ENCODE measurements at regions not wholly inside any gene's neighbourhood (a gene's known extent, or its start where the extent isn't known, plus 50 kb on each side); places are given as distances from the start of the nearest gene placed in this dataset.

DNA sequence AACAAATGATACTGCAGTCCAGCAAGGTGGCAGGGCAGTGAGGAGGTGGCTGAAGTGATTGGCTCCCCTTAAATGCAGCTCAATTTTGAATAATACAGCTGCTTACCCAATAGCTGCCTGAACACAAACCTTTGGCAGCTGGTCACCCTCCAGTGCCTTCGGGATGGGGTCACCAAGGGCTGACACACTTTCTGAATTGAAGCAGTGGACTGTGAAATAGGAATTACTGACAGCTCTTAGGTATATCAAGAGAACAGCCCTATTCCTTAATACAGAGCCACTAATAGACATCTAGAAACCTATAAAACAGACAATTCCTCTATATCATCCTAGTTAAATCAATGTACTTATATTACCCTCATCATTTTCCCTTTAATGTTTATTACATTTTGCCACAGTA lies 474.2 kb upstream of the KIRREL3 start:
- intact Hi-C loops (cut with micrococcal nuclease), result no loop called here
- Mint-ChIP-seq H3K4me3 (no peak overlapping the region), H3K9me3 (no peaks in the 10 kb centered on the region), H3K4me1 (ENCODE audit: low read depth) (peaks cover 4% of the 10 kb centered on the region), H3K27ac (no peak overlapping the region), H3K36me3 (ENCODE audit: low read depth) (no peaks in the 10 kb centered on the region), H3K27me3 (ENCODE audit: insufficient read depth) (peaks cover 3% of the 10 kb centered on the region)
- no peak for DNase-seq (ENCODE audit: low spot score)

GRCh38 chr11:127472505-127472904 lies 471.9 kb upstream of the KIRREL3 start:
- Mint-ChIP-seq H3K36me3 (ENCODE audit: low read depth) (no peaks in the 10 kb centered on the region), H3K27ac (no peak overlapping the region), H3K27me3 (ENCODE audit: insufficient read depth) (no peaks in the 10 kb centered on the region), H3K4me1 (ENCODE audit: low read depth) (peaks cover 4% of the 10 kb centered on the region), H3K9me3 (no peaks in the 10 kb centered on the region), H3K4me3 (no peak overlapping the region)
- intact Hi-C loops (cut with micrococcal nuclease), result no loop called here
- no peak for DNase-seq (ENCODE audit: low spot score)

DNA sequence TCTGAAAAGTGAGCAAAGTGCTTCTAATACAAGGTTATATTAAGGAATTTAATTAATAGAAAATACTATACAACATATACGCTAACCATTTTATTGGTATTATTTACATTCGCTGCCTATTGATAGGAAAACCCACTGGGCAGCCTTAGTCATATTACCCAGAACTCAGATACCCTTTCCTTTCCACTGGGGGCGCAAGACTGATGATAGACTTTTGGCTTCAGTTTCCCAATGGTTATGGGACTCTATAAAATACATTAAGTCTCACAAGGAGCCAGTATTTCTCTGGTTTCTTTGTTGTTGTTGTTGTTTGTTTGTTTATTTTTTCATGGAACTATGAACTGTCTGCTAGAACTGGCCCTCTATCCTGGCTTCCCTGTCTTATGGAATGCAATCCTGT lies 471.1 kb upstream of the KIRREL3 start:
- Mint-ChIP-seq H3K4me3 (no peak overlapping the region), H3K27ac (no peak overlapping the region), H3K36me3 (ENCODE audit: low read depth) (no peaks in the 10 kb centered on the region), H3K27me3 (ENCODE audit: insufficient read depth) (no peaks in the 10 kb centered on the region), H3K4me1 (ENCODE audit: low read depth) (peaks cover 4% of the 10 kb centered on the region), H3K9me3 (no peaks in the 10 kb centered on the region)
- intact Hi-C loops (cut with micrococcal nuclease), result no loop called here
- DNase-seq (ENCODE audit: low spot score), result no peak

- no peak overlapping the region for H3K27ac Mint-ChIP-seq
- DNase-seq (ENCODE audit: low spot score), result no peak
- no peaks in the 10 kb centered on the region for H3K9me3 Mint-ChIP-seq
- H3K36me3 Mint-ChIP-seq (ENCODE audit: low read depth), result no peaks in the 10 kb centered on the region
- intact Hi-C loops (cut with micrococcal nuclease), result no loop called here
- no peaks in the 10 kb centered on the region for H3K27me3 Mint-ChIP-seq (ENCODE audit: insufficient read depth)
- no peak overlapping the region for H3K4me3 Mint-ChIP-seq
- H3K4me1 Mint-ChIP-seq (ENCODE audit: low read depth), result peaks cover 2% of the 10 kb centered on the region
Measured at GRCh38 chr11:127470306-127470884, 469.8 kb upstream of the KIRREL3 start.

GRCh38 chr11:127464325-127464724 lies 463.8 kb upstream of the KIRREL3 start:
- H3K4me1 Mint-ChIP-seq (ENCODE audit: low read depth), result no peaks in the 10 kb centered on the region
- H3K36me3 Mint-ChIP-seq (ENCODE audit: low read depth), result no peaks in the 10 kb centered on the region
- H3K27ac Mint-ChIP-seq, result no peak overlapping the region
- H3K4me3 Mint-ChIP-seq, result no peak overlapping the region
- intact Hi-C loops (cut with micrococcal nuclease), result no loop called here
- no peaks in the 10 kb centered on the region for H3K27me3 Mint-ChIP-seq (ENCODE audit: insufficient read depth)
- DNase-seq (ENCODE audit: low spot score), result no peak
- H3K9me3 Mint-ChIP-seq, result no peaks in the 10 kb centered on the region

DNA sequence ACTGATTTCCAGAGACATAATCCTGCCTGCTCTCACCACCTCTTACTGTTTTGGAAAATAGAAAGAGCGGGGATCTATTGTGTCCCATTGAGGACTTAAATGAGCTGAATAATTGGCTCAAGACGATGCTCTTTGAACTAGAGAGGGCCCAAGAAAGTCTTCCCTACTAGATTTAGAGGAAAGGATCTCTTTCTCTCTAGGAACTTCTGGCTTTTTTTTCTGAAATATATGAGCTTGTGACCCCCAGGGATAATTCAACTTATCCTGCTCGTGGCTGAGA lies 461.4 kb upstream of the KIRREL3 start:
- no peak for DNase-seq (ENCODE audit: low spot score)
- intact Hi-C loops (cut with micrococcal nuclease), result no loop called here
- Mint-ChIP-seq H3K36me3 (ENCODE audit: low read depth) (no peaks in the 10 kb centered on the region), H3K27ac (no peak overlapping the region), H3K4me1 (ENCODE audit: low read depth) (no peaks in the 10 kb centered on the region), H3K4me3 (no peak overlapping the region), H3K9me3 (no peaks in the 10 kb centered on the region), H3K27me3 (ENCODE audit: insufficient read depth) (no peaks in the 10 kb centered on the region)

DNA sequence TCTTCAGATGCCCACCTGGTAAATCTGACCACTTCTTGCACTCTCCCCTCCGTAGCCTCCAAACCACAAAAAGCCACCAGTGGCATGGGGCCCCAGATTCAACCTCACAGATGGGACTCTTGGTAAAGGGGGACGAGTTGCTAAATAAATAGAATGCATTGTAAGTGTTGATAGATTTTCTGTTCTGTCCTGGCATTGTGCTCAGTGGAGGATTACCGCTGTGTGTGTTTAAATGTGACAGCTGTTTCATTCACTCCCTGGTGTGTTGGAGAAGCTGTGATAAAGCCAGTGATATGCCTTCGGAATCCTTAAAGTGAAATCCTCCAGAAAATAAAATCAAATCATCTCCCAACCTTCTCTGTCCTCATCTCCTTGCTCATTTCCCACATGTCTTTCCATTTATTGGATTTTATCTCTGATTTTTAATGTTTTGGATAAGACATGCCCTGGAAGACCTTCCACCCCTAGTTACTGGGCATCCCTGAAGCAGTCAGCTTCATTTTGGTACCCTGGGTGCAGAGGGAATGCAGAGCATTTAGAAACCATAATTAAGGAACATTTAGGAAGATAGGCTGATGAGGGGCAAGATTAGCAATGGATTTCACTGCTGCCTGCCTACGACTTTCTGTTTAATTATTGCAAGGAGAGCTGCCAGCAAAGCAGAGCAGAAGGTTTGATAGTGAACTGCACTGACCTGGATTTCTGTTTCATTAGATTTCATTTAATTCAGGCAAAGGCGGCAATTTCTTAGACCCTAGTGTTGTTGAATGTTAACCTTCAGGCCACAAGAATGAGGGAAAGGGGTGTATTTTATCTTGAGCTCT lies 460.9 kb upstream of the KIRREL3 start:
- no peaks in the 10 kb centered on the region for H3K9me3 Mint-ChIP-seq

DNA sequence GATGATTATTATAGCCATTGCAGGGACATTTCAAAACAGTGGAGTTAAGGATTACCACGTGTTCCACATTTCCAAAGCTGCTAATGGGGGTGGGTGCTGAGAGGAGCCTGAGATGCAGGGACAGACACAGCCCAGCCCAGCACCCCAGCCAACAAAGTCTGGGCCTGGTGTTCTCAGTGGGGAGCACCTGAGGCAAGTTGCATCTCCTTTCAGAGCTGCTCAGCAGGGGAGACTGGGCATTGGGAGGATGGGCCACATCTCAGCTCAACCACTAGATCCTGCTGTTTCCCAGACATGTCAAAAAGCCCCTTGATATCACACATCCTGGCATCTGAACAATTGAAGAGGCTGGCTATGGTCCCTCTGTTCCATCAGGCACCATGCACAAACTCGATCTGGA lies 458.0 kb upstream of the KIRREL3 start:
- Mint-ChIP-seq H3K27me3 (ENCODE audit: insufficient read depth) (no peaks in the 10 kb centered on the region), H3K27ac (no peak overlapping the region), H3K9me3 (no peaks in the 10 kb centered on the region), H3K4me1 (ENCODE audit: low read depth) (no peaks in the 10 kb centered on the region), H3K36me3 (ENCODE audit: low read depth) (no peaks in the 10 kb centered on the region), H3K4me3 (no peak overlapping the region)
- intact Hi-C loops (cut with micrococcal nuclease), result no loop called here
- DNase-seq (ENCODE audit: low spot score), result no peak

More for the DNA sequence above, 460.9 kb upstream of the KIRREL3 start:
- no peaks in the 10 kb centered on the region for H3K27me3 Mint-ChIP-seq (ENCODE audit: insufficient read depth)
- DNase-seq (ENCODE audit: low spot score), result no peak
- H3K36me3 Mint-ChIP-seq (ENCODE audit: low read depth), result no peaks in the 10 kb centered on the region
- no peaks in the 10 kb centered on the region for H3K4me1 Mint-ChIP-seq (ENCODE audit: low read depth)
- no peak overlapping the region for H3K4me3 Mint-ChIP-seq
- intact Hi-C loops (cut with micrococcal nuclease), result no loop called here
- no peak overlapping the region for H3K27ac Mint-ChIP-seq

DNA sequence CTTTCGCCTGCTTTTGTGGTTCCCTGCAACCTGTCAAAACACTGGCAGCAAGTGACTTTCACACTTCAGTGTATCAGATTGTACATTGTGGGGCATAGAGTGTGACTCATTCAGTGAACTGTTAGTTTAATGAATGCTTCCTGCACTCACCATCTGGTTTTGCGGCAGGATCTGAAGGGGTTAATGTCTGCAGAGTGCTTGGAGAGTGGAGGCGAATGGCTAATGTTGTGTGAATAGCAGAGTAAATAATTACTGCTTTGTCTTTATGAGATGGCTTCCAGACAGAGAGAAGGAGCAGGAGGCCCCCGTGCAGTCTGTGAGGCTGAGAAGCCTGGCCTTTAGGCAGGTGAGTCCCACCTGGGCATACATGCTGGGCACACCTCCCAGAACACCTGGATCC lies 454.3 kb upstream of the KIRREL3 start:
- no peak for DNase-seq (ENCODE audit: low spot score)
- H3K27ac Mint-ChIP-seq, result no peak overlapping the region
- no peak overlapping the region for H3K4me3 Mint-ChIP-seq
- H3K4me1 Mint-ChIP-seq (ENCODE audit: low read depth), result no peaks in the 10 kb centered on the region
- no peaks in the 10 kb centered on the region for H3K9me3 Mint-ChIP-seq
- no peaks in the 10 kb centered on the region for H3K27me3 Mint-ChIP-seq (ENCODE audit: insufficient read depth)
- no peaks in the 10 kb centered on the region for H3K36me3 Mint-ChIP-seq (ENCODE audit: low read depth)
- intact Hi-C loops (cut with micrococcal nuclease), result no loop called here

GRCh38 chr11:127452533-127452932 lies 452.0 kb upstream of the KIRREL3 start:
- H3K36me3 Mint-ChIP-seq (ENCODE audit: low read depth), result no peaks in the 10 kb centered on the region
- no peak for DNase-seq (ENCODE audit: low spot score)
- no peaks in the 10 kb centered on the region for H3K27me3 Mint-ChIP-seq (ENCODE audit: insufficient read depth)
- intact Hi-C loops (cut with micrococcal nuclease), result no loop called here
- no peaks in the 10 kb centered on the region for H3K4me1 Mint-ChIP-seq (ENCODE audit: low read depth)
- no peaks in the 10 kb centered on the region for H3K9me3 Mint-ChIP-seq
- no peak overlapping the region for H3K27ac Mint-ChIP-seq
- H3K4me3 Mint-ChIP-seq, result no peak overlapping the region

GRCh38 chr11:127451861-127452260 lies 451.3 kb upstream of the KIRREL3 start:
- H3K4me1 Mint-ChIP-seq (ENCODE audit: low read depth), result no peaks in the 10 kb centered on the region
- H3K36me3 Mint-ChIP-seq (ENCODE audit: low read depth), result no peaks in the 10 kb centered on the region
- H3K9me3 Mint-ChIP-seq, result no peaks in the 10 kb centered on the region
- H3K27ac Mint-ChIP-seq, result no peak overlapping the region
- no peak overlapping the region for H3K4me3 Mint-ChIP-seq
- intact Hi-C loops (cut with micrococcal nuclease), result no loop called here
- H3K27me3 Mint-ChIP-seq (ENCODE audit: insufficient read depth), result no peaks in the 10 kb centered on the region
- no peak for DNase-seq (ENCODE audit: low spot score)

DNA sequence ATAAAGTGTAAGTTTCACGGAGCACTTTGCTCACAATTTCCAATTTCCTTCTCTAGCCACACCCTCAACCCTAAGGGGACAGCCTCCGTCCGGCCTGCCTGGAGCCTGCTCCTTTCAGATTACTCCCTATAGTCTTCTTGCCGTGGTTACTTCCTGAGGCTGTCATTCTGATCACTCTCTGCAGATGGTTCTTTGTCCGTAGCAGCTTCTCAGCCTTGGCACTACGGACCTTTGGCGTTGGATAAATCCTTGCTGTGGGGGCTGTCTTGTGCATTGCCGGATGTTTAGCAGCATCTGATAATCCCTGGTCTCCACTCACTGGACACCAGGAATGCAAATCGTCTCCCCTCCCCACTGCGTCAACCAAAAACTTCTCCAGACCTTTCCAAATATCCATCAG lies 447.5 kb upstream of the KIRREL3 start:
- no peak for DNase-seq (ENCODE audit: low spot score)
- Mint-ChIP-seq H3K4me1 (ENCODE audit: low read depth) (no peaks in the 10 kb centered on the region), H3K27me3 (ENCODE audit: insufficient read depth) (no peaks in the 10 kb centered on the region), H3K36me3 (ENCODE audit: low read depth) (no peaks in the 10 kb centered on the region), H3K4me3 (no peak overlapping the region), H3K27ac (no peak overlapping the region), H3K9me3 (no peaks in the 10 kb centered on the region)
- intact Hi-C loops (cut with micrococcal nuclease), result no loop called here

DNA sequence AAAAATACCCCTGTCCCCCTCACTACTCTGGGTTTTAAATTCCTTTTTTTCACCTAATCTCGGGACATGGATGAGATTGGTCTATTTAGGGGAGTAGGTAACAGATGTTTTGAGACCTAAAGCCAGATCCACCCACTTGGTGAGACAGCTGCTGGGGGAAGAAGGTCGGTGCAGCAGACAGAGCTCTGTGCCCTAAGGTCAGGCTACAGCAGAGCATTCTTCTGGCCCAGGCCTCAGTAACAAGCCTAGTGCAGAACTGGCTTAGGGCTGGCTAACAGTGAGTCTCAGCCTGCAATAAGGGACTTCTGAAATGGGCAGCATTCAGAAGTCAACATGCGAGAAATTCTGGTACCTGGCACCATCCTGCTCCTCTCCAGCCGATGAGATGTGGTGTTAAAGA lies 444.9 kb upstream of the KIRREL3 start:
- Mint-ChIP-seq H3K27me3 (ENCODE audit: insufficient read depth) (no peaks in the 10 kb centered on the region), H3K4me1 (ENCODE audit: low read depth) (no peaks in the 10 kb centered on the region), H3K4me3 (no peak overlapping the region), H3K9me3 (no peaks in the 10 kb centered on the region), H3K36me3 (ENCODE audit: low read depth) (no peaks in the 10 kb centered on the region), H3K27ac (no peak overlapping the region)
- intact Hi-C loops (cut with micrococcal nuclease), result no loop called here
- no peak for DNase-seq (ENCODE audit: low spot score)

- intact Hi-C loops (cut with micrococcal nuclease), result no loop called here
- no peak for DNase-seq (ENCODE audit: low spot score)
- Mint-ChIP-seq H3K4me3 (no peak overlapping the region), H3K4me1 (ENCODE audit: low read depth) (no peaks in the 10 kb centered on the region), H3K36me3 (ENCODE audit: low read depth) (no peaks in the 10 kb centered on the region), H3K27me3 (ENCODE audit: insufficient read depth) (no peaks in the 10 kb centered on the region), H3K27ac (no peak overlapping the region), H3K9me3 (no peaks in the 10 kb centered on the region)
Measured at GRCh38 chr11:127443297-127443696, 442.7 kb upstream of the KIRREL3 start.

Data from activated T-helper 1 cell treated with anti-CD3 and anti-CD28 coated beads, Interleukin-12 subunit alpha, Interleukin-12 subunit beta, Interleukin-2, Interleukin-4 antibody, amounts not matched to agents 30 ng/mL and 10 ng/mL and 1 ng/mL, durations not matched to agents 14 hours and 24 hours and 36 hours (primary cell).